Middle frontal gyrus (tissue), 1 donor: ENCODE measurements at regions not wholly inside any gene's neighbourhood (a gene's known extent, or its start where the extent isn't known, plus 50 kb on each side); places are given as distances from the start of the nearest gene placed in this dataset.

Experiments
- DNase-seq: peaks from one replicate; pipeline ENCODE4 v3.0.0-alpha.2; 2015; ENCODE audit warnings: low spot score; ENCODE audit errors: extremely low spot score

- no peak for DNase-seq
Measured at GRCh38 chr1:90561103-90561783, 155.9 kb downstream of the BARHL2 start.

GRCh38 chr1:90558754-90559378 lies 158.2 kb downstream of the BARHL2 start:
- DNase-seq, result no peak

GRCh38 chr1:90558126-90558525 lies 159.0 kb downstream of the BARHL2 start:
- DNase-seq, result no peak

- no peak for DNase-seq
Measured at GRCh38 chr1:90557706-90558105, 159.4 kb downstream of the BARHL2 start.

- no peak for DNase-seq
Measured at GRCh38 chr1:90550626-90551406, 166.3 kb downstream of the BARHL2 start.

- no peak for DNase-seq
Measured at GRCh38 chr1:90544356-90544755, 172.7 kb downstream of the BARHL2 start.

- no peak for DNase-seq
Measured at GRCh38 chr1:90537606-90538362, 179.3 kb downstream of the BARHL2 start.

GRCh38 chr1:90534663-90535295 lies 182.3 kb downstream of the BARHL2 start:
- DNase-seq, result no peak

GRCh38 chr1:90534116-90534515 lies 183.0 kb downstream of the BARHL2 start:
- DNase-seq, result no peak

GRCh38 chr1:90526954-90527353 lies 190.1 kb downstream of the BARHL2 start:
- DNase-seq, result no peak

GRCh38 chr1:90522432-90522831 lies 194.7 kb downstream of the BARHL2 start:
- DNase-seq, result no peak

GRCh38 chr1:90513956-90514355 lies 203.1 kb downstream of the BARHL2 start:
- no peak for DNase-seq

GRCh38 chr1:90512441-90512840 lies 204.7 kb downstream of the BARHL2 start:
- DNase-seq, result no peak

GRCh38 chr1:90510143-90510542 lies 207.0 kb downstream of the BARHL2 start:
- DNase-seq, result no peak

GRCh38 chr1:90509225-90510048 lies 207.7 kb downstream of the BARHL2 start:
- no peak for DNase-seq

- DNase-seq, result no peak
Measured at GRCh38 chr1:90508376-90509167, 208.5 kb downstream of the BARHL2 start.

GRCh38 chr1:90507173-90507572 lies 209.9 kb downstream of the BARHL2 start:
- no peak for DNase-seq

GRCh38 chr1:90505806-90506205 lies 211.3 kb downstream of the BARHL2 start:
- no peak for DNase-seq

GRCh38 chr1:90504509-90504908 lies 212.6 kb downstream of the BARHL2 start:
- no peak for DNase-seq

- no peak for DNase-seq
Measured at GRCh38 chr1:90502696-90503095, 214.4 kb downstream of the BARHL2 start.
